A673 (cell line): ENCODE measurements at regions not wholly inside any gene's neighbourhood (a gene's known extent, or its start where the extent isn't known, plus 50 kb on each side); places are given as distances from the start of the nearest gene placed in this dataset.

Source experiments
- BruUV-seq: library from RNA; stranded (reverse); fragments of 400-500 nt; replicated peaks from 2 replicates; lab custom pipeline; 2021; lab: Mats Ljungman, UMichigan
- CTCF ChIA-PET: fragments of 300-600 bp; sonication (Branson Sonifier 250); formaldehyde crosslinking; loops from one replicate; lab custom pipeline; 2022; ENCODE audit warnings: antibody characterized with exemption; lab: Charles Lee
- POLR2A ChIA-PET: fragments of 300-600 bp; sonication (Branson Sonifier 250); formaldehyde crosslinking; loops from one replicate; lab custom pipeline; 2022; ENCODE audit warnings: antibody characterized with exemption; ENCODE audit not compliant: low non-redundant PET; lab: Charles Lee
- DNase-seq: peaks from one replicate; pipeline ENCODE4 v3.0.0-alpha.2; 2015; ENCODE audit warnings: low spot score
- H3K27ac ChIP-seq: fragments of 200-600 bp; sonication (generic); 2 replicates; pipeline ENCODE4 v1.5.1; 2016; ENCODE audit warnings: mixed run types, low read depth, mild to moderate bottlenecking, mixed read lengths, antibody characterized with exemption, low read length; ENCODE audit not compliant: poor library complexity, severe bottlenecking
- H3K27me3 ChIP-seq: fragments of 200-600 bp; sonication (generic); replicated peaks from 2 replicates; pipeline ENCODE4 v1.6.1; 2017; ENCODE audit warnings: mixed run types, low read depth, mild to moderate bottlenecking, mixed read lengths, antibody characterized with exemption, low read length; ENCODE audit not compliant: insufficient read depth, poor library complexity
- H3K36me3 ChIP-seq: fragments of 200-600 bp; sonication (generic); 2 replicates; pipeline ENCODE4 v1.6.1; 2016; ENCODE audit warnings: mixed run types, mild to moderate bottlenecking, mixed read lengths, antibody characterized with exemption, low read length; ENCODE audit not compliant: insufficient read depth, poor library complexity, severe bottlenecking
- H3K4me1 ChIP-seq: fragments of 200-600 bp; sonication (generic); 2 replicates; pipeline ENCODE4 v1.6.1; 2017; ENCODE audit warnings: mixed run types, mild to moderate bottlenecking, mixed read lengths, antibody characterized with exemption, low read length; ENCODE audit not compliant: insufficient read depth, poor library complexity, severe bottlenecking
- H3K4me3 ChIP-seq: fragments of 200-600 bp; sonication (generic); 2 replicates; pipeline ENCODE4 v1.5.1; 2016; ENCODE audit warnings: low read depth, mixed run types, mild to moderate bottlenecking, mixed read lengths, low read length; ENCODE audit not compliant: poor library complexity, severe bottlenecking
- H3K9me3 ChIP-seq: fragments of 200-600 bp; sonication (generic); 2 replicates; pipeline ENCODE4 v1.6.1; 2016; ENCODE audit warnings: mixed run types, low read depth, mild to moderate bottlenecking, mixed read lengths, antibody characterized with exemption, low read length; ENCODE audit not compliant: poor library complexity, severe bottlenecking
- EZH2 ChIP-seq: fragments of 200-600 bp; sonication (generic); IDR thresholded peaks from 2 replicates; pipeline ENCODE4 v1.6.1; 2017; ENCODE audit warnings: borderline replicate concordance, low read depth, mild to moderate bottlenecking, mixed read lengths, antibody characterized with exemption, low read length; ENCODE audit not compliant: poor library complexity, severe bottlenecking
- intact Hi-C: fragments of 100-400 bp; cut with micrococcal nuclease; formaldehyde crosslinking; loops from one replicate; pipeline ENCODE4 v1.10.0; 2022; ENCODE audit not compliant: unreplicated experiment
- TF ChIP-seq, protein P1 (sequence below): fragments of 300-800, 200-600 bp; sonication (generic); conservative IDR thresholded peaks from 2 replicates; pipeline ENCODE4 v1.5.1; 2017; ENCODE audit warnings: low read depth, mild to moderate bottlenecking, antibody characterized with exemption, low read length, moderate library complexity, mixed read lengths

DNA sequence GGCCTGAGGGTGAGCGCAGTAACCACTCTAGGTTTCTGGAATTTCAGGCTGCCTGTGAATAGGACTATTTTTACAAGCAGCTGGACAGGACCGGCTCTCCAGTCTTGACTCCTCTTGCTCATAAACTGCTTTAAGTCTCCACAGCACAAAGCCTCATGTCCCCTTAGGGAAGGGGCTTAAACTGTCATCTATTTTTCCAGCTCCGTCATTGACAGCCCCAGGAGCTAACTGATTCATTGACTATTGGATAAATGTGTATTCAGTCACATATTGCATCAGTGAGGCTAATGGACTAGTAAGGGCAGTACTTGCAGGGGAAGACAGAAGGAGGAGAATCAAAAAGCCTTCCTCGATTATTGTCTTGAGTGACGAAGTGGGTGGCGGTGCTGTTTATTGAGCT, 719.4 kb upstream of the ADAMTS16 start:
- Histone ChIP-seq H3K4me1 (no peaks in the 10 kb centered on the region), H3K36me3 (no peaks in the 10 kb centered on the region), H3K4me3 (no peak overlapping the region), H3K27ac (no peak overlapping the region), H3K27me3 (no peaks in the 10 kb centered on the region), H3K9me3 (peaks cover 23% of the 10 kb centered on the region)
- POLR2A ChIA-PET, result no interaction called here
- intact Hi-C loops, result no loop called here
- CTCF ChIA-PET, result no interaction called here
- no peak for DNase-seq
- TF ChIP-seq, protein P1, sequence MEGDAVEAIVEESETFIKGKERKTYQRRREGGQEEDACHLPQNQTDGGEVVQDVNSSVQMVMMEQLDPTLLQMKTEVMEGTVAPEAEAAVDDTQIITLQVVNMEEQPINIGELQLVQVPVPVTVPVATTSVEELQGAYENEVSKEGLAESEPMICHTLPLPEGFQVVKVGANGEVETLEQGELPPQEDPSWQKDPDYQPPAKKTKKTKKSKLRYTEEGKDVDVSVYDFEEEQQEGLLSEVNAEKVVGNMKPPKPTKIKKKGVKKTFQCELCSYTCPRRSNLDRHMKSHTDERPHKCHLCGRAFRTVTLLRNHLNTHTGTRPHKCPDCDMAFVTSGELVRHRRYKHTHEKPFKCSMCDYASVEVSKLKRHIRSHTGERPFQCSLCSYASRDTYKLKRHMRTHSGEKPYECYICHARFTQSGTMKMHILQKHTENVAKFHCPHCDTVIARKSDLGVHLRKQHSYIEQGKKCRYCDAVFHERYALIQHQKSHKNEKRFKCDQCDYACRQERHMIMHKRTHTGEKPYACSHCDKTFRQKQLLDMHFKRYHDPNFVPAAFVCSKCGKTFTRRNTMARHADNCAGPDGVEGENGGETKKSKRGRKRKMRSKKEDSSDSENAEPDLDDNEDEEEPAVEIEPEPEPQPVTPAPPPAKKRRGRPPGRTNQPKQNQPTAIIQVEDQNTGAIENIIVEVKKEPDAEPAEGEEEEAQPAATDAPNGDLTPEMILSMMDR, result no peak
- no peak for TF ChIP-seq EZH2
- BruUV-seq, result no TSS peak

DNA sequence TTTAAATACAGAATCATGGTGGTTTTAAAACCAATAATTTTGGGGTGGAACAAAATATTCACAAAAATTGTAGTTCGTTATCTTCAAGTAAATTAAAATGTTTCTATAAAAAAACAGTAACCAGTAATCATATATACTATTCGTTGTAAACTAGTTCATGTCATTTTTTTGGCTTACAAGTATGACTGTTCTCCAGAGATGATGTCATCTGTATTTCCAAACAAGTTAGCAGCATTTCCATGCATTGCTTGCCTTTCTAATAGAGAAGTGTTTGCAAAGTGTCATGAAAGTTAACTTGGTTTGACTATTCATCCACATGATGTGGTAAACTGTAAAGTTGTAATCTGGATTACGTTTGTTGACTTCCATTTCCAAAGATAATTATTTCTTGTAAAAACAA, 717.9 kb upstream of the ADAMTS16 start:
- Histone ChIP-seq H3K4me1 (no peaks in the 10 kb centered on the region), H3K27ac (no peak overlapping the region), H3K9me3 (peaks cover 23% of the 10 kb centered on the region), H3K27me3 (no peaks in the 10 kb centered on the region), H3K4me3 (no peak overlapping the region), H3K36me3 (no peaks in the 10 kb centered on the region)
- ChIA-PET POLR2A (no interaction called here), CTCF (no interaction called here)
- intact Hi-C loops, result no loop called here
- DNase-seq, result no peak
- no peak for TF ChIP-seq EZH2
- TF ChIP-seq, protein P1, result no peak
- no TSS peak for BruUV-seq

- no TSS peak for BruUV-seq
- H3K9me3 ChIP-seq, result peaks cover 23% of the 10 kb centered on the region
- no peaks in the 10 kb centered on the region for H3K27me3 ChIP-seq
- no peak for TF ChIP-seq EZH2
- TF ChIP-seq, protein P1, result no peak
- ChIA-PET POLR2A (no interaction called here), CTCF (no interaction called here)
- DNase-seq, result no peak
- no peak overlapping the region for H3K4me3 ChIP-seq
- no peaks in the 10 kb centered on the region for H3K4me1 ChIP-seq
- intact Hi-C loops, result no loop called here
- H3K27ac ChIP-seq, result no peak overlapping the region
- no peaks in the 10 kb centered on the region for H3K36me3 ChIP-seq
Observed at GRCh38 chr5:4424895-4425294, 715.2 kb upstream of the ADAMTS16 start.
